ENCODE measurements at regions not wholly inside any gene's neighbourhood (a gene's known extent, or its start where the extent isn't known, plus 50 kb on each side); places are given as distances from the start of the nearest gene placed in this dataset.
"Not testable (repeated sequence)": the region's sequence is repeated elsewhere in the genome, so short reads cannot be mapped to it uniquely, and the experiment has no call there.

DNA sequence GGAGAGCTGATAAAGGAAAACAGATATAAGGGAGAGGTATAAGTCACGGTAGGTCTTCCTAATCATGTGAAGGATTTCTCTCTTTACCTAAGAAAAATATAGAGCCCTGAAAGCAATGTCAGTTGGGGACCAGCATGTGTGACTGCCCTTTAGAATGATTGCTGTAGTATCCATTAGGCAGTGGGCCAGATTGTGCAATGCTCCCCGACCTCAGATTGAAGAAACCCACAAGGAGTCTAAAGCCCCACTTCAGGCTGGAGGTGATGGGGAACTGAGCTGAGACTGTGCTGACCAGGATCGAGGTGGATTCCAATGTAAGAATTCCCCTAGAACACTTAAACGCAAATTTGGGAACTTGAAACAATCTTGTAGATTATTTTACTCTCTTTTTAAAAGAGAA, 614.4 kb downstream of the LIG4 start:
- Histone ChIP-seq H3K27ac (ENCODE audit: insufficient read length, low read depth, low read length) (no peak overlapping the region), H2BK15ac (ENCODE audit: low read depth, low read length) (no peak overlapping the region), H3K14ac (ENCODE audit: insufficient read depth, low read length) (no peak overlapping the region), H3K79me1 (ENCODE audit: insufficient read depth, low read depth, low read length, poor library complexity, severe bottlenecking) (no peaks in the 10 kb centered on the region), H4K20me1 (ENCODE audit: control insufficient read depth, insufficient read depth, insufficient read length) (no peaks in the 10 kb centered on the region), H3K56ac (ENCODE audit: insufficient read length, low read depth, low read length) (no peak overlapping the region), H3K9ac (ENCODE audit: extremely low read depth, insufficient read length, low read length) (no peak overlapping the region), H3K23me2 (ENCODE audit: insufficient read length, low read depth, low read length, poor library complexity, severe bottlenecking) (no peaks in the 10 kb centered on the region), H3K4me2 (ENCODE audit: insufficient read depth, insufficient read length, low read length) (no peak overlapping the region), H2AFZ (ENCODE audit: low read length) (no peak overlapping the region), H3K4ac (ENCODE audit: low read depth, low read length) (no peak overlapping the region), H2BK5ac (ENCODE audit: insufficient read length, low read length) (no peak overlapping the region), H3K4me1 (ENCODE audit: insufficient read depth, low read length) (no peaks in the 10 kb centered on the region), H2BK20ac (ENCODE audit: low read depth, low read length, poor library complexity, severe bottlenecking) (no peak overlapping the region), H3K9me3 (ENCODE audit: control insufficient read depth, low read depth, low read length) (no peaks in the 10 kb centered on the region), H3T11ph (ENCODE audit: low read length) (no peak overlapping the region), H2AK5ac (ENCODE audit: insufficient read length, low read length) (no peak overlapping the region), H4K5ac (ENCODE audit: insufficient read length, low read depth, low read length) (no peak overlapping the region), H3K23ac (ENCODE audit: insufficient read length, low read depth, low read length) (no peak overlapping the region), H2BK12ac (ENCODE audit: insufficient read length, low read depth, low read length) (no peak overlapping the region), H3K79me2 (ENCODE audit: insufficient read depth, low read length) (no peaks in the 10 kb centered on the region), H4K8ac (replicated peaks; ENCODE audit: insufficient read length, low read depth, low read length) (no peak overlapping the region), H2BK120ac (ENCODE audit: low read depth, low read length, poor library complexity, severe bottlenecking) (no peak overlapping the region), H3K27me3 (ENCODE audit: insufficient read depth, low read length) (no peaks in the 10 kb centered on the region), H3K18ac (ENCODE audit: insufficient read length, low read depth, low read length) (no peak overlapping the region), H4K91ac (ENCODE audit: insufficient read length, low read depth, low read length) (no peak overlapping the region)
- no peak for DNase-seq
- H3K27me3 Mint-ChIP-seq (ENCODE audit: low read depth), result no peaks in the 10 kb centered on the region; the same call in 1 of the 2 replicates
- H3K36me3 Mint-ChIP-seq (ENCODE audit: insufficient read depth in 1 of 3, low read depth in 3 of 3), result no peaks in the 10 kb centered on the region
- WGBS (ENCODE audit: extremely low coverage, insufficient read length, low lambda C conversion rate), result no CpG with 5 or more reads among the region's 4 CpGs
- H3K9me3 Mint-ChIP-seq, result no peaks in the 10 kb centered on the region
- TF ChIP-seq, protein P1, sequence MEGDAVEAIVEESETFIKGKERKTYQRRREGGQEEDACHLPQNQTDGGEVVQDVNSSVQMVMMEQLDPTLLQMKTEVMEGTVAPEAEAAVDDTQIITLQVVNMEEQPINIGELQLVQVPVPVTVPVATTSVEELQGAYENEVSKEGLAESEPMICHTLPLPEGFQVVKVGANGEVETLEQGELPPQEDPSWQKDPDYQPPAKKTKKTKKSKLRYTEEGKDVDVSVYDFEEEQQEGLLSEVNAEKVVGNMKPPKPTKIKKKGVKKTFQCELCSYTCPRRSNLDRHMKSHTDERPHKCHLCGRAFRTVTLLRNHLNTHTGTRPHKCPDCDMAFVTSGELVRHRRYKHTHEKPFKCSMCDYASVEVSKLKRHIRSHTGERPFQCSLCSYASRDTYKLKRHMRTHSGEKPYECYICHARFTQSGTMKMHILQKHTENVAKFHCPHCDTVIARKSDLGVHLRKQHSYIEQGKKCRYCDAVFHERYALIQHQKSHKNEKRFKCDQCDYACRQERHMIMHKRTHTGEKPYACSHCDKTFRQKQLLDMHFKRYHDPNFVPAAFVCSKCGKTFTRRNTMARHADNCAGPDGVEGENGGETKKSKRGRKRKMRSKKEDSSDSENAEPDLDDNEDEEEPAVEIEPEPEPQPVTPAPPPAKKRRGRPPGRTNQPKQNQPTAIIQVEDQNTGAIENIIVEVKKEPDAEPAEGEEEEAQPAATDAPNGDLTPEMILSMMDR (conservative IDR thresholded peaks at IDR 0.05), result no peak
- no peak overlapping the region for H3K4me3 Mint-ChIP-seq
- no peaks in the 10 kb centered on the region for H3K4me1 Mint-ChIP-seq
- H3K27ac Mint-ChIP-seq, result no peak overlapping the region

DNA sequence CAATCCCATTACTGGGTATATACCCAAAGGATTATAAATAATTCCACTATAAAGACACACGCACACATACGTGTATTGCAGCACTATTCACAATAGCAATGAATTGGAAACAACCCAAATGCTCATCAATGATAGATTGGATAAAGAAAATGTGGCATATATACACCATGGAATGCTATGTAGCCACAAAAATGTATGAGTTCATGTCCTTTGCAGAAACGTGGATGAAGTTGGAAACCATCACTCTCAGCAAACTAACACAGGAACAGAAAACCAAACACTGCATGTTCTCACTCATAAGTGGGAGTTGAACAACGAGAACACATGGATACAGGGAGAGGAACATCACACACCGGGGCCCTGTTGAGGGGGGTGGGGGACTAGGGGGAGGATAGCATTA, 619.0 kb downstream of the LIG4 start:
- H3K4me2 ChIP-seq (ENCODE audit: insufficient read depth, insufficient read length, low read length); H2BK12ac ChIP-seq (ENCODE audit: insufficient read length, low read depth, low read length); H3K27me3 Mint-ChIP-seq (ENCODE audit: low read depth); H3T11ph ChIP-seq (ENCODE audit: low read length); H3K79me2 ChIP-seq (ENCODE audit: insufficient read depth, low read length); H3K4me1 ChIP-seq (ENCODE audit: insufficient read depth, low read length); H2AFZ ChIP-seq (ENCODE audit: low read length); H4K91ac ChIP-seq (ENCODE audit: insufficient read length, low read depth, low read length); H2BK15ac ChIP-seq (ENCODE audit: low read depth, low read length); H3K27ac Mint-ChIP-seq; H4K20me1 ChIP-seq (ENCODE audit: control insufficient read depth, insufficient read depth, insufficient read length); H3K36me3 Mint-ChIP-seq (ENCODE audit: insufficient read depth in 1 of 3, low read depth in 3 of 3); H3K14ac ChIP-seq (ENCODE audit: insufficient read depth, low read length); H3K23me2 ChIP-seq (ENCODE audit: insufficient read length, low read depth, low read length, poor library complexity, severe bottlenecking); H3K18ac ChIP-seq (ENCODE audit: insufficient read length, low read depth, low read length); H3K56ac ChIP-seq (ENCODE audit: insufficient read length, low read depth, low read length); H2BK20ac ChIP-seq (ENCODE audit: low read depth, low read length, poor library complexity, severe bottlenecking); H3K79me1 ChIP-seq (ENCODE audit: insufficient read depth, low read depth, low read length, poor library complexity, severe bottlenecking); H3K9ac ChIP-seq (ENCODE audit: extremely low read depth, insufficient read length, low read length); H2BK120ac ChIP-seq (ENCODE audit: low read depth, low read length, poor library complexity, severe bottlenecking); H3K4me3 Mint-ChIP-seq; H4K8ac ChIP-seq (replicated peaks; ENCODE audit: insufficient read length, low read depth, low read length); DNase-seq; H4K5ac ChIP-seq (ENCODE audit: insufficient read length, low read depth, low read length); H3K4ac ChIP-seq (ENCODE audit: low read depth, low read length); H3K9me3 Mint-ChIP-seq; H2BK5ac ChIP-seq (ENCODE audit: insufficient read length, low read length); H3K27me3 ChIP-seq (ENCODE audit: insufficient read depth, low read length); H3K23ac ChIP-seq (ENCODE audit: insufficient read length, low read depth, low read length); H2AK5ac ChIP-seq (ENCODE audit: insufficient read length, low read length); H3K4me1 Mint-ChIP-seq; H3K27ac ChIP-seq (ENCODE audit: insufficient read length, low read depth, low read length); H3K9me3 ChIP-seq (ENCODE audit: control insufficient read depth, low read depth, low read length): not testable (repeated sequence)
- no CpG with 5 or more reads among the region's 5 CpGs for WGBS (ENCODE audit: extremely low coverage, insufficient read length, low lambda C conversion rate)

Data from H9 (cell line).